A204.1 (cell line): ENCODE measurements at regions not wholly inside any gene's neighbourhood (a gene's known extent, or its start where the extent isn't known, plus 50 kb on each side); places are given as distances from the start of the nearest gene placed in this dataset.

Source experiments
- FAIRE-seq: peaks from 2 replicates; lab custom pipeline; 2012; peaks lifted over from hg19 to GRCh38; lab: Jason Lieb, UNC

- FAIRE-seq, result no peak
Observed at GRCh38 chr4:125440814-125441213, 126.1 kb downstream of the FAT4 start.

- no peak for FAIRE-seq
Observed at GRCh38 chr4:125444166-125444565, 129.4 kb downstream of the FAT4 start.

GRCh38 chr4:125445525-125445924 lies 130.8 kb downstream of the FAT4 start:
- no peak for FAIRE-seq

- FAIRE-seq, result no peak
Observed at GRCh38 chr4:125447551-125448290, 133.0 kb downstream of the FAT4 start.

- no peak for FAIRE-seq
Observed at GRCh38 chr4:125456075-125456474, 141.3 kb downstream of the FAT4 start.

GRCh38 chr4:125459531-125459930 lies 144.8 kb downstream of the FAT4 start:
- FAIRE-seq, result no peak

GRCh38 chr4:125461676-125462363 lies 147.1 kb downstream of the FAT4 start:
- FAIRE-seq, result no peak

- FAIRE-seq, result no peak
Observed at GRCh38 chr4:125464146-125464545, 149.4 kb downstream of the FAT4 start.

GRCh38 chr4:125481334-125482045 lies 166.7 kb downstream of the FAT4 start:
- FAIRE-seq, result no peak

- FAIRE-seq, result no peak
Observed at GRCh38 chr4:125482822-125483221, 168.1 kb downstream of the FAT4 start.

- FAIRE-seq, result no peak
Observed at GRCh38 chr4:125483278-125483677, 168.5 kb downstream of the FAT4 start.

GRCh38 chr4:125484912-125485311 lies 170.2 kb downstream of the FAT4 start:
- FAIRE-seq, result no peak

- FAIRE-seq, result no peak
Observed at GRCh38 chr4:125486351-125486750, 171.6 kb downstream of the FAT4 start.

- no peak for FAIRE-seq
Observed at GRCh38 chr4:125489952-125490690, 175.4 kb downstream of the FAT4 start.

- FAIRE-seq, result no peak
Observed at GRCh38 chr4:125492957-125493356, 178.2 kb downstream of the FAT4 start.

- no peak for FAIRE-seq
Observed at GRCh38 chr4:125497861-125498260, 183.1 kb downstream of the FAT4 start.

GRCh38 chr4:125498981-125499380 lies 184.2 kb downstream of the FAT4 start:
- no peak for FAIRE-seq

GRCh38 chr4:125501090-125501489 lies 186.3 kb downstream of the FAT4 start:
- FAIRE-seq, result no peak

GRCh38 chr4:125501568-125501967 lies 186.8 kb downstream of the FAT4 start:
- FAIRE-seq, result no peak

GRCh38 chr4:125505621-125506020 lies 190.9 kb downstream of the FAT4 start:
- FAIRE-seq, result no peak

- FAIRE-seq, result no peak
Observed at GRCh38 chr4:125507141-125507540, 192.4 kb downstream of the FAT4 start.

- FAIRE-seq, result no peak
Observed at GRCh38 chr4:125511715-125512114, 197.0 kb downstream of the FAT4 start.

GRCh38 chr4:125515016-125515415 lies 200.3 kb downstream of the FAT4 start:
- no peak for FAIRE-seq
